Left kidney (tissue), 1 donor: ENCODE measurements at regions not wholly inside any gene's neighbourhood (a gene's known extent, or its start where the extent isn't known, plus 50 kb on each side); places are given as distances from the start of the nearest gene placed in this dataset.
"Not testable (repeated sequence)": the region's sequence is repeated elsewhere in the genome, so short reads cannot be mapped to it uniquely, and the experiment has no call there.

Source experiments
- DNase-seq: peaks from one replicate; pipeline ENCODE4 v3.0.0-alpha.2; 2013

DNA sequence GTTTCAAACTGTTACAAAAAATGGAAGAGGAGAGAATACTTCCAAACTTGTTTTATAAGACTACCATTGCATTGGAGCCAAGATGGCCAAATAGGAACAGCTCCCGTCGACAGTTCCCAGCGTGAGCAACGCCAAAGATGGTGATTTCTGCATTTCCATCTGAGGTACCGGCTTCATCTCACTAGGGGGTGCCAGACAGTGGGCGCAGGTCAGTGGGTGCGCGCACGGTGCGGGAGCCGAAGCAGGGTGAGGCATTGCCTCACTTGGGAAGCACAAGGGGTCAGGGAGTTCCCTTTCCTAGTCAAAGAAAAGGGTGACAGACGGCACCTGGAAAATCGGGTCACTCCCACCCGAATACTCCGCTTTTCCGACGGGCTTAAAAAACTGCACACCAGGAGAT is 149.7 kb upstream of the POF1B start:
- DNase-seq = not testable (repeated sequence)

DNA sequence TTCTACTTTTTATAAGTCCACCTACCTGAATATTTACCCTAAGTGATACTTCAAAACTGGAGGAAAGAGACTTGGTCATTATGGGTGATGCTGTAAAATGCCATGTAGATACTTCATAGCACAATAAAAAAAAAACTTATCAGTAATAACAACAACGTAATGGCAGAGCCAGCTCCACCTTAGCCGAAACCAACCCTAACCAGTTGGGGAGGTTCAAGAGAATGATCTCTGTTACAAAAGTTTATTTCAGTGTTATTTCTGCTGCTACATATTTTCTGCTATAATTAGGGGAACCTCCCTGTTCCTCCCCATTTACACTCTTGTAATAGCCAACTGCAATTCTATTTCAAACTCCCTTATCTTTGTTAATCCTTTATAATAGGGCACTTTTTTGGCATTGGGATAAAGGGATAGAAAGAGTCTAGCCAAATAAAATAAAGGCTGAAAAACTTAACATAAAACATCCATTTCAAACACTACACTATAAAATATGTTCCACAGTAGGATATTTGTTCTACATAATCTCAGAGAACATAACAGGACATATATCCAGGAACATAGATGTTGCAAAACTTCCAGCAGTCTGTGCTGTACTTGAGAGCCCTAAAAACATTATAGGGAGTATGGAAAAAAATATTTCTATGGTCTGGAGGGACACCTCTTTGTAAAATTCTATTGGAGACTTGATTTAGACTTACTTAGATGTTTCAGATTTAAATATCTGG is 138.7 kb upstream of the POF1B start:
- DNase-seq = no peak

DNA sequence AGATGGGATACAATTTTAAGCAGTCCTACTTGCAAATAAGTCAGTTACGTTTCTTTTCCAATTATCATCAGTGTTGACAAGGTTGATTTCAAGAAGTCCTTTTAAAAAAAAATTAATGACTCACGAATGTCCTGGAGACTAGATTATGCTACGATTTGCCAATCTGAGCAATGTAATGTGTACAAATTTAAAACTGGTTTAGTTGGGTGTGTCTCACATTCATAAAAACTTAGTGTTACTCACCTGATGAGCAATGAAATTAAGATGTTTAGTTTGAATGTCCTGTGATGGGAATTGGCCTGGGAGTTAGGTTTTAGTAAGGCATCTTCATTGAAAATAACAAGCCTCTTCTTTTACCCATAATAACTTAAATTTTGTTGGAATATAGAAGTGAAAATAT is 136.7 kb upstream of the POF1B start:
- no peak for DNase-seq

DNA sequence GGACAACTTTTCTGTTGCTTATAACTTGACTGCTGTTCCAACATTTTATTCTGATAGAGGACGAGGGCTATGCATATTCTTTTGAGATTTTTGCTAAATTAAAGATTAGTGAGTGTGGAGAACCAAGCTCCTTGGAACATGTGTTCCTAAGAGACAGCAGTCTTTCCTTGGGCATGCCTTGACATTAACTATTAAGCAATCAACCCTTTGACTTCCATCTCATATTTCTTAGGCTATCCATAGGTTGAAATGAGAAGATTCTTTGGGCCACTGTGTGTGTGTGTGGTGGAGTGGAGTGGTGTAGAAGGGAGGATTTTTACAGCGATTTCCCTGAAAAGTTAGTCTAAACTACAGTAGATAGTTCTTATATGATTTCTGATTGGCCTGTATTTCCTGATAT is 127.4 kb upstream of the POF1B start:
- no peak for DNase-seq

DNA sequence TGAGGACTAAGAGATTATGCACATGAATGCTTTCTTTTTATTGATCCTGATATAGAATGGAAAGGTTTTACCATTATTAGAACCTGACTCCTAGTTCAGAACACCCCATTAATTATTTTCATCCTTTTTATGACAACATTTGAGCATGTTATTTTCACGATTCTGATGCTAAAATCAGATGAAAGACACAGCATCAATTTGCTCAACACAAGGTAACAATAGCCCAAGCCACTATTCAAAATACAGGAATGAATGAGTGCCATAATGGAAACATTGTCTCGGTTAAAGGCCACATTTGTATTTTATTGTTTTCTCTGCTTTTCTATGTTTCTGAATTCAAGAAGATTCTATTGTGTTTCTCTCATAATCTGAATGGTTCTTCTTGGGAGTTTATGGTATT is 126.3 kb upstream of the POF1B start:
- DNase-seq = no peak

DNA sequence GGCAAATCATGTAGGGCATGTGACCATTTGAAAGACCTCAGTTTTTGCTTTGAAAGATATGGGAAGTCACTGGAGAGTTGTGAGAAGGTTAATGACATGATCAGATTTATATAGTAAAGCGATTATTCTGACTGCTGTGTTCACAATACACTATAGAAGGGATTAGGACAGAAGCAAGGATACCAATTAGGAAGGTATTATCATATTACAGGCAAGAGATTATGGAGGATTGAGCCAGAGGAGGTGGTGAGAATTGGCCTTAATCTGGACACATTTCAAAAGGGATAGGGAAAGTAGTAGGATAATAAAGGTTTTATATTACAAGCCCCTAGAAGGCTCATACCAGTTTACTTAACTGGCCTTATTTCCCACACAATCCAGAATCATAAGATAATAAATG is 124.9 kb upstream of the POF1B start:
- DNase-seq = no peak

DNA sequence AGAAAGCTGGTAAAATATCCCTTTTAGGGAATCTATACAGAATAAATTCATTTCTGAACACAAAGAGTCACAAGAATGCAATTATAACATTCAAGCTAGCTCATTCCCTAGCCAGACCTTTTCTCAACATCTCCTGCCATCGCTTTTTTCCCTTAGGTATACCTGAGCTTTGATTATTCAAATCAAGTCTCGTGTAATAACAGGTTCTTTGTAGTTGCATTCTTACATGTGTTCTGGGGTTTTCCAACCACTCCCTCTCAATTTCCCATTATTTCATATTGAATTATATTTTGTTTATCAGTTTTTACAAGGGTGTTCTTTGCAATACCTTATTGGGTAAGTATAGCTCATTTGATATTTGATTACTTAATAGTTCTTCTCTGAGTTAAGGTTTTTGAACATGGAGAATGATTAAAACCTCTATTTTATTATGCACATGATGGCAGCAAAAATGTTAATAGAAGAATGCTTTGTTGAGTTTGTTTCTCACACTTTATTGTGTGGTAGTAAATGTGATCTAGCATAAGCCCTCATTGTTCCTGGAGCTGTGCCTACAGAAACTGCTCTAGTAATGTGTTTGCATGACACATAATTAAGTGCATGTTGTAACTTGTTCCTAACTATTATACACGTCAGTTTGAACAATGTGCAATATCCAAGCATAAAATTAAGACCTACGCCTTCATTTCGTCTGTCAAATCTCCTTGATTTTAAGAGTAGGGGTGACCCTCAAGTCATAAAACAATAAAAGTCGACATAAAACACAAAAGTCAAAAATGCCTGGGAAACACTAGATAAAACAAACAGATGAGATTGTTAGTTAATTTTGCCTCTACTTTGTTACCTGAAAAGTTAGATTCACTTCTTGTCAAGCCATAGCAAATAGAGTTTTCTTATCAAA is 124.0 kb upstream of the POF1B start:
- no peak for DNase-seq

DNA sequence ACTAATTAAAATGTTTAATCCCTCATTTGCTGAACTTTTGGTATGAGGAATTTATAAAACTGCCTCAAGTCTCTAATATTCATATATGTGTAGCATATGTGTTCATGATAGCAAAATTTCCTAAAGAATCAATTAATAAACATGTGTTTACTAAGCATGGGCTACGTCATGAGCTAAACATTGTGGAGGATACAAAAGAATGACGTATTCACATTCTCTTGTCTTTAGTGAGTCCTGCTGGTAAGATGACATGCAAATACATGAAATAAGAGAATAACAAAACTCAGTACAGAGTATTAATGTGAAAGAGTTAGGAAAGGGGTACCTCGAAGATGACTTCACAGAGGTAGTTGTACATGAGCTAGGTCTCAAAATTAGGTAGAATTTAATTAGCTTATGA is 121.9 kb upstream of the POF1B start:
- DNase-seq = no peak

DNA sequence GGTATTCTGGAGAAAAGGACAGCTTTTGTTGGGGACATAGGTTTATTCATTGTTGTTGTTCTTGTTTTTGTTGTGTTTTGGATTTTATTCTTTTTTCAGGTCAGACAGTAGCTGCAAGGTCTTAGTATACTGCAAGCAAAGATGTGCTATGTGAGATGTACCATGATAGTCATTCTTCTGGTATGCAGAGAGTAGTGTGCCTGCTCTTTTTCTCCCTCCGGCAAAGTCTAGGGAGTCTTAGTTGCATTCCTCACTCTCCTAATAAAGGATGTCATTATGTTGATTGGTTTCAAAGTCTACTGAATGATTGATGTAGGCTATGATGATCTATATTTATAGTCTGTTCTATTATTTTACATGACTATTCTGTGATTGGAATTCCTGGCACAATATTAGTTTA is 119.9 kb upstream of the POF1B start:
- DNase-seq = no peak

DNA sequence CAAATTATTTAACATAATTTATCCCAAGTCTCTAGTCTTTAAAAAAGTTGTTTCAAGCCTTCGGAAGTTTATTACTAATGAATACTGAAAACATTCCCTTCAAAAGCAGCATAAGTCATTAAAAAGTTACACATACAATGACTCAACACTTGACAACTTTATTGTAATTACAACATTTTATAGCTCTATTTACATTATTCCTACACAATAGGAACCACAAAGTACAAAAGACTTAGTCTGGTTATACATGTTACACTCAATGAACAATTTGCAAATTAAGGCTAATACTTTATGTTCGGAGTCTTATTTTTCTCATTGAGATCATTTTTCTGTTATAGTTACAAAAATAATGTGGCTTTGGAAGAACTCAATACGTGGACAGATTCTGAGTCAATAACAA is 114.4 kb upstream of the POF1B start:
- no peak for DNase-seq

DNA sequence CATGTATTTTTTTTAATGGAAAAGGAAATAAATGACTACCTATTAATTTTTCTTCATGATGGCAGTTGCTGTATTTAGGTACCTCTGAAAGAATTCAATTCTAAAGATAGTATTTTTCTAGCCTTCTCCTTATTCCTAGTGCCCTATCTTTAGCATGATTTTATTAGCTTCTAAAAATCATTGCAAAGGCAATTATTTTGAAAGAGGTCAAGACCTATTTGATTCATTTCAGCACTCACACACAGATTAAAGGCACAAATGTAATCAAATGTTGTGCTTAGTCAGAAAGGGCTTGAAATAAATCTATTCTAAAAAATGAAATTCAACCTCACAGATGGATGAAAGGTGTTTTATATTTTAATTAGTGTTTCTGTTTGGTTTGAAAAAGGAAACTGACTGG is 74.8 kb upstream of the POF1B start:
- no peak for DNase-seq

DNA sequence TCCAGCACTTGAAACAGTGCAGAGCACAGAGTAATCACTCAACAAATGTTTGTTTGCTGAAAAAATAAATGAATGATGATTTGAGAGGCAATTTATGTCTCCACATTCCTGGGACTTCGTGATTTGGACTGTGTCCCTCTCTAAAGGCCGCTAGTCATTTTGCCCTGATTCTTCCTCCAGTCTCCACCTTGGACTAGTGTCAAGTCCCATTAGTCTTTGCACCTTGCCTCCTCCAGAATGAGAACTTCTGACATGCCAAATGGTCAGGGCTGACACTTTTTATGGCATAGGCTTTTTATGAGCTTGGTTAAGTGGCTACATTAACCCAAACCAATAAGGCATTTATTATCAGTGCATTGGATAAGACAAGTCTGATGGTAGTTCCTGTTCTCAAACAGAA is 65.1 kb upstream of the POF1B start:
- no peak for DNase-seq
